ELR (cell line): ENCODE measurements at regions not wholly inside any gene's neighbourhood (a gene's known extent, or its start where the extent isn't known, plus 50 kb on each side); places are given as distances from the start of the nearest gene placed in this dataset.
"Not testable (repeated sequence)": the region's sequence is repeated elsewhere in the genome, so short reads cannot be mapped to it uniquely, and the experiment has no call there.

Source experiments
- DNase-seq: peaks from one replicate; pipeline ENCODE4 v3.0.0-alpha.2; 2015; ENCODE audit warnings: low read depth

GRCh38 chr4:167838686-167839085 lies 253.7 kb upstream of the ANXA10 start:
- DNase-seq, result peak; percentile 31

GRCh38 chr4:167842487-167842886 lies 249.8 kb upstream of the ANXA10 start:
- DNase-seq, result no peak

- no peak for DNase-seq
Observed at GRCh38 chr4:167854881-167855280, 237.5 kb upstream of the ANXA10 start.

GRCh38 chr4:167858127-167858526 lies 234.2 kb upstream of the ANXA10 start:
- DNase-seq, result not testable (repeated sequence)

- no peak for DNase-seq
Observed at GRCh38 chr4:167867191-167867590, 225.1 kb upstream of the ANXA10 start.

- peak; percentile 67 for DNase-seq
Observed at GRCh38 chr4:167868163-167868562, 224.2 kb upstream of the ANXA10 start.

GRCh38 chr4:167873496-167873895 lies 218.8 kb upstream of the ANXA10 start:
- DNase-seq, result no peak

GRCh38 chr4:167876091-167876490 lies 216.2 kb upstream of the ANXA10 start:
- not testable (repeated sequence) for DNase-seq

GRCh38 chr4:167877826-167878225 lies 214.5 kb upstream of the ANXA10 start:
- not testable (repeated sequence) for DNase-seq

GRCh38 chr4:167883266-167883665 lies 209.1 kb upstream of the ANXA10 start:
- DNase-seq, result peak; percentile 31

GRCh38 chr4:167885071-167885470 lies 207.3 kb upstream of the ANXA10 start:
- DNase-seq, result no peak

GRCh38 chr4:167885872-167886271 lies 206.5 kb upstream of the ANXA10 start:
- peak; percentile 64 for DNase-seq

- DNase-seq, result no peak
Observed at GRCh38 chr4:167887726-167888125, 204.6 kb upstream of the ANXA10 start.

GRCh38 chr4:167890226-167890625 lies 202.1 kb upstream of the ANXA10 start:
- DNase-seq, result no peak

GRCh38 chr4:167893531-167893930 lies 198.8 kb upstream of the ANXA10 start:
- DNase-seq, result no peak

GRCh38 chr4:167896260-167896659 lies 196.1 kb upstream of the ANXA10 start:
- not testable (repeated sequence) for DNase-seq

- no peak for DNase-seq
Observed at GRCh38 chr4:167897116-167897515, 195.2 kb upstream of the ANXA10 start.

- DNase-seq, result peak; percentile 84
Observed at GRCh38 chr4:167903291-167903721, 189.0 kb upstream of the ANXA10 start.

- peak; percentile 35 for DNase-seq
Observed at GRCh38 chr4:167906851-167907250, 185.5 kb upstream of the ANXA10 start.

GRCh38 chr4:167908816-167909215 lies 183.5 kb upstream of the ANXA10 start:
- DNase-seq, result no peak

GRCh38 chr4:167912535-167912934 lies 179.8 kb upstream of the ANXA10 start:
- DNase-seq, result not testable (repeated sequence)

- DNase-seq, result no peak
Observed at GRCh38 chr4:167918077-167918476, 174.3 kb upstream of the ANXA10 start.

- DNase-seq, result no peak
Observed at GRCh38 chr4:167930166-167930565, 162.2 kb upstream of the ANXA10 start.

GRCh38 chr4:167934216-167934615 lies 158.1 kb upstream of the ANXA10 start:
- no peak for DNase-seq
